ENCODE measurements at regions not wholly inside any gene's neighbourhood (a gene's known extent, or its start where the extent isn't known, plus 50 kb on each side); places are given as distances from the start of the nearest gene placed in this dataset.

GRCh38 chr15:101551696-101552591 is 62.4 kb upstream of the PCSK6 start:
- no peak for DNase-seq (ENCODE audit: low spot score)

- DNase-seq (ENCODE audit: low spot score): no peak
Observed at GRCh38 chr15:101550124-101550523, 60.6 kb upstream of the PCSK6 start.

DNA sequence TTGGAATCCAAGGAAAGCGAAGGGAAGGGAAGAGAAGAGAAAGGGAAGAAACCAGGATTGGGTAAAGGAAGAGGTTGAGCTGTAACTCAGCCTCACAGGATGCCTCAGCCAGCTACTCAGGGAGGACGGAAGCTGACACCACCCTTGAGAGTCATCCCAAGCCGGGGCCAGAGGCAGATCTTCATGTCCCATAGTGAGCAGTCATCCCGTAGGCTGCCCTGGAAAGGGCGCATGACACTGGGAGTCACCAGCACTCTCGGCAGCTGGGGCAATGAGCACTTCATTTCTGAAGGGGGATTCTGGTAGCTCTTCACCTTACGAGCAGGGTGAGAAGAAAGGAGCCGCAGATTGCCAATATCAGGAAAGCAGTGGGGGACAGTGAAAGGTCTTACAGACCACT is 60.1 kb upstream of the PCSK6 start:
- no peak for DNase-seq (ENCODE audit: low spot score)

DNA sequence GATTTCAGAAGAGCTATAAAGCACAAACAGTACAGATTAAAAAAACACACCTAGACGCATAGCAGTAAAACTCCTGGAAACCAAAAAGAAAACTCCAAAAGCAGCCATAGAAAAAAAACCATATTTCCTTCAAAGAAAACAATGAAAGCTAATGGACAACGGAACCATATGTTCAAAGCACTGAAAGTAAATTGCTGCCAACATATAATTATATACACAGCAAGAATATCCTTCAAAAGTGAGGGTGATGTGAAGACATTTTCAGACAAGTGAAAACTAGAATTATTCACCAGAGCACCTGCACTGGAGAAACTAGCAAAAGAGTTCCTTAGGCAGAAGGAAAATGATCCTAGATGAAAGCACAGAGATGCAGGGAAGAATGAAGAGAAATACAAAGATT is 58.2 kb upstream of the PCSK6 start:
- no peak for DNase-seq (ENCODE audit: low spot score)

GRCh38 chr15:101545548-101546505 is 56.3 kb upstream of the PCSK6 start:
- DNase-seq (ENCODE audit: low spot score): no peak

GRCh38 chr15:101544613-101544945 is 55.1 kb upstream of the PCSK6 start:
- DNase-seq (ENCODE audit: low spot score): no peak

- no peak for DNase-seq (ENCODE audit: low spot score)
Observed at GRCh38 chr15:101543926-101544612, 54.6 kb upstream of the PCSK6 start.

GRCh38 chr15:101543431-101543830 is 53.9 kb upstream of the PCSK6 start:
- no peak for DNase-seq (ENCODE audit: low spot score)

DNA sequence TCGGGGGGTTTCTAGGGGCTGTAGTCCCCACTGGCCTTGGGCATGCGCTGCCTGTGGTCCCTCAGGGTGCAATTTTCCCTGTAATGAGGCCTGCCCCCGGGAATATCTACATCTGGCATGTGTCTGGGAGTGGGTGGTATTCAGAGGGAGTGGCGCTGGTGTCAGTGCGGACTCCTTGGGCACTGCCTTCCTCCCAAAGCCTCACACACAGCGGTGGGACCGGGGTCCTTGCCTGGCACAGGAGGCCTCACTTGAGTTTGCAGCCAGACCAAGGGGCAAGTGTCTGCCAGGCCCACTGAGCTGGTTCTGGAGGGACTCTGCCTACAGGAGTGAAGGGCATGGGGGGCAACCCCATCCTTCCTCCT is 53.5 kb upstream of the PCSK6 start:
- no peak for DNase-seq (ENCODE audit: low spot score)

DNA sequence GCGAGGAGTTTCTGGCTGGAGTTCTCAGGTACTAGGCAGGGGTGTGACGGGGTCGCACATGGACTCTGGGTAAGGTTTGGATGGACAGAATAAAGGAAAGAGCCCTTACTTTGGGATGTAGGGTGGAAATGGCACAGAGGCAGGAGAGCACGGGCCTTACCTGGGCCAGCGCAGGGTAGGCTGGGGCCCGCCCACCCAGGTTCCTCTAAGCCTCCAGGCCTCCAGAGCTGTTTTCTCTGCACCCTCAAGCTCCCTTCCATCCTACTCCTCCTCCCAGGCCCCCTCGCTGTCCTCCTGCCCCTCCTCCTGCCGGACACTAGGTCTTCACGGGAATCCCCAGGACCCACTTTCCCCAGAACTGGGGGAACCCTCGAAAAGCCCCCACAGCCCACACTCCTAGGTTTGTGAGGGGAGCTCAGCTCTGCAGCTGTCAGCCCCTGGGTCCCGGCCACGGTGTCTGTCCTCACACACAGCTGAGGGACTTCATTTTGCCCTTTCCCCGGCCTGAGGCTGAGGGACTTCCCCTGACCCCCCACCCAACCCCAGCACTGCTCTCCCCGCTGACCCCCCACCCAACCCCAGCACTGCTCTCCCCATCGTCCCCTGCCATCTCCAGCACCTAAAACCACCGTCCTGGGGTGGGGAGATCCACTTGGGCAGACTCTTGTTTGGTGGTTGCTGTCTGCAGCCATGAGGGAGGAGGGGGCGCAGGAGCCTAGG is 53.0 kb upstream of the PCSK6 start:
- DNase-seq (ENCODE audit: low spot score): no peak

GRCh38 chr15:101541501-101542292 is 52.2 kb upstream of the PCSK6 start:
- no peak for DNase-seq (ENCODE audit: low spot score)

DNA sequence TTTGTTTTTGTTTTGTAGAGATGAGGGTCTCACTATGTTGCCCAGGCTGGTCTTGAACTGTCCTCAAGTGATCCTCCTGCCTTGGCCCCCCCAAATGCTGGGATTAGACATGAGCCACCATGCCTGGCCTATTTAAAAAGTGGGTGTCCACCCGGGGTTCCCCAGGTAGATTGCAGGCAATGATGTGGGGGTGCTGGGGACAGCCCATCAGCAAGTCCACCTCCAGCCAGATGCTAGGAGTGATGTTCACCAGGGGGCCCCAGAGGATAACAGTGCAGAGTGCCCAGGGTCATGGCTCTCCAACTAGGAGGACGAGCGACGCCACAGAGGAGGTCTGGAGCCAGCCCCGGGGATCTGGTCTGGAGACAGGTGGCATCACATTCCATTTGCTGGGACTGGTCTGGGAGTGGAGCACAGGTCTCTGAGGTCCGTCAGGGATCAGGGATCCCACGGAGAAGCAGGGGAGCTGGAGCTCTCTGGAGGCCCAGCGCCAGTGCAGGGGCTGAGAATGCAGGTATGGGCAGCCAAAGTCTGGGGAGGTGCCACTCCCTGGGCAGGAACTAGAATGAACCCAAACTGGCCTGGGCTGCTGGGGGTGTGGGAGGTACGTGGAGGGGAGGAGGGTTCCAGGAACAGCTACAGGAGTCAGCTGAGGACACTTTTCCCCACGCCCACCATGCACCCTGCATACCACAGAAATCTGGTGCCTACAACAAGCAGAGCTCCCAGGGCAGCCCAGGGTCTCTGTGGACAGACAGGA is 51.2 kb upstream of the PCSK6 start:
- no peak for DNase-seq (ENCODE audit: low spot score)

- no peak for DNase-seq (ENCODE audit: low spot score)
Observed at GRCh38 chr15:101539930-101540329, 50.4 kb upstream of the PCSK6 start.

- DNase-seq (ENCODE audit: low spot score): no peak
Observed at GRCh38 chr15:101539492-101539891, 50.0 kb upstream of the PCSK6 start.

Data from NAMALWA (cell line).